ENCODE measurements at regions not wholly inside any gene's neighbourhood (a gene's known extent, or its start where the extent isn't known, plus 50 kb on each side); places are given as distances from the start of the nearest gene placed in this dataset.

- FAIRE-seq, result no peak
Observed at GRCh38 chr18:39838831-39839230, 2116.2 kb upstream of the PIK3C3 start.

- FAIRE-seq, result no peak
Observed at GRCh38 chr18:39835303-39836030, 2119.6 kb upstream of the PIK3C3 start.

GRCh38 chr18:39834636-39835035 is 2120.4 kb upstream of the PIK3C3 start:
- no peak for FAIRE-seq

DNA sequence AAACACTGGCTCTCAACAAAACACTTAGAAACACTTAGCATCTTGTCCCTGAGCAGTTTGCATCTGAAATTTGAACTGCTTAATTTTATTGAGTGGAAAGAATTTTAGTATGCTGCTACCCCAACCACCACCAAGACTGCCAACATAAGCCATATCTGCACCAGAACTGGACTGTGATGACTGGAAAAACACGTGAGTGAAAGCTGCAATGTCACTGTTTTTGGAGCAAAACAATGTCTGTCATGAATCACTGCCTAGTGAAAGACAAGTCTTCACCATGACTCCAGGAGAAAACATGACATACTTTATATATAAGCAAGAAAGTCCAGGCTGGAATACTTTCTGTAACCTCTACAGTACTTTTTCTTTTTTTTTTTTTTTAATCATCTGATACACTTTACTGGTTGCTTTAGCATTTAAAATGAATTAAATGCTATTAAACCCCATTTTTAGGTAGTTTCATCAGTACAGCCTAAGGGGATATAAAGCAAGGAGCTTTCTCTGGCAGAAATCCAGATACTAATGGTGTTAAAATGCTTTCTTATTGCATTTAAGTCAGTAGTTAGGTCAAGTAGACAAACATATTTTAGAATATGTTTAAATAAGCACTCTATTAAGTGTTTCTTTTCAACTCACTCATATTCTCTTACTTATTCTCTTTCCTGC is 2129.4 kb upstream of the PIK3C3 start:
- no peak for FAIRE-seq

DNA sequence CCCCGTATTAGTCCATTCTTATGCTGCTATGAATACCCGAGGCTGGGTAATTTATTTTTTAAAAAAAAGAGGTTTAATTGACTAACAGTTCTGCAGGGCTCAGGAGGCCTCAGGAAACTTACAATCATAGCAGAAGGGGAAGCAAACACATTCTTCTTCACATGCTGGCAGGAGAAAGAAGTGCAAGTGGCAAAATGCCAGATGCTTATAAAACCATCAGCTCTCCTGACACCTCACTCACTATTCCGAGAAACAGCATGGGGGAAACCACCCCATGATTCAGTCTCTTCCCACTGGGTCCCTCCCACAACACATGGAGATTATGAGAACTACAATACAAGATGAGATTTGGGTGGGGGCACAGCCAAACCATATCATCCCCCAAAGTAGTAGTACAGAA is 2148.5 kb upstream of the PIK3C3 start:
- no peak for FAIRE-seq

DNA sequence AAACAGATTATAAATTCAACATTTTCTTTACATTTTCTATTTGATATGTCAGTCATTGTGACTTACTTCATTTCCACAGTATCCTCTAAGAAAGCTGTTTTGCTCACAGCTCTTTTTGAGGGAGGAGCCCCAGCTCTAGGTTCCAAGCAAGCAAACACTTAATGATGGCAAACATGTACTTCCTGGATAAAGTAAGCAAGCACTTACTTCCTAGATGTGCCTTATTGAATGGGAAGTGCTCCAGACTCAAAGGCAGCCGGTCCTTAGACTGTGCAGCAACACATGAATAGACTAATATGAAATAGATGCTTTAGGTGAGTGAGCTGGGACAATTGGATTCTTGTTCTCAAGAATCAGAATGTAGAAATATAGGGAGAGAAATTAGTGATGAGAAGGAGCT is 2149.8 kb upstream of the PIK3C3 start:
- FAIRE-seq, result no peak

DNA sequence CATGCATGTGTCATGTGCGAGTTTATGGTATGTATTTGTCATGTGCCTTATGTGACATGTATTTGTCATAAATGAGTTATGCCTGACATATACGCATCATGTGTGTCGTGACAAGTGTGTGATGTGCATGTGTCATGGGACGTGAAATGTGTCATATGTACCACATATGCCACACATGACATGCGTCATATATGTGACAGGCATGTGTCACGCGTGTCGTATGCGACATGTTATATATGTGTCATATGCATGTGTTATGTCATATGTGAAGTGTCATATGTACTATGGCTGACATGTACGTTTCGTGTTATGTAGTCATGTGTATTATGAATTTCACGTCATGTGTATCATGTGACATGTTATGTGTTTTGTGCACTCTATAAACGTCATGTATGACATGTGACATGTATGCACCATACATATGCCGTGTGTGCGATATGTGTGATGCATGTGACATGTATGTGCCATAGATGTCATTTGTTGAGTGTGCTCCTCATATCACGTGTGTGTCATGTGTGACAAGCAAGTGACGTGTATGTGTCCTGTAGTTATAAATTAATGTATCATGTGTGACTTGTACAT is 2152.3 kb upstream of the PIK3C3 start:
- FAIRE-seq, result no peak

DNA sequence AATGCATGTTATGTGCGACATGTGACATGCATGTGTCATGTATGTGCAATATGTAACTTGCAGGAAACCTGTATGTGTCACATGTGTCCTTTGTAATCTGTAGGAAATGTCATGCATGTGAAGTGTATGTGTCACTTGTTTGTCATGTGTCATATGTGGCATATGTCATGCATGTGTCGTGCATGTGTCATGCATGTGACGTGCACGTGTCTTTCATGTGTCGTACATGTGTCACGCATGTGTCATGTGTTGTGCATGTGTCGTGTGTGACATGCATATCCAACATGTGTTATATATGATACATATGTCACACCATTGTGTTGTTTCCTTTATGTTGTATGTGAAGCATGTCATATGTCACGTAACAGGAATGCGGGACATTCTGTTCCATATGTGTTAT is 2153.2 kb upstream of the PIK3C3 start:
- no peak for FAIRE-seq

- no peak for FAIRE-seq
Observed at GRCh38 chr18:39801010-39801409, 2154.0 kb upstream of the PIK3C3 start.

GRCh38 chr18:39799006-39799405 is 2156.0 kb upstream of the PIK3C3 start:
- no peak for FAIRE-seq

- no peak for FAIRE-seq
Observed at GRCh38 chr18:39796393-39796792, 2158.6 kb upstream of the PIK3C3 start.

GRCh38 chr18:39795350-39795749 is 2159.7 kb upstream of the PIK3C3 start:
- FAIRE-seq, result no peak

GRCh38 chr18:39793609-39794008 is 2161.4 kb upstream of the PIK3C3 start:
- FAIRE-seq, result no peak

DNA sequence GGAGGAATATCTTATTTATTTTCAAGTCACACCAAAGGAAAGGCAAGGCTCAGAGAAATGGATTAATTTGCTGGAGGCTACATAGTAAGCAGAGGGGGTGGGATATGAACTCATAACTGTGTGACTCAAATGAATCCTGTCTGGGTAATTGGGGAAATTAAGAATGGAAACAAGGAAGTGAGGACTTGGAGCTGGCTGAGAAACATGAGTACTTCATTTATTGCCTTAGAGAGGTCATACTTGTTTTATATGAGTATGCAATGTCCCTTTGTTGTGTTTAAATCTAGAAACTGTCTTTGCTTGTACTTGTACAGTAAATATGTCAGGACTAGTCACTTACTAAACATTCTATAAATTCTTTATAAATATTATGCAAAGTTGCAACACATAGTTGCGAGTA is 2166.7 kb upstream of the PIK3C3 start:
- FAIRE-seq, result no peak

- no peak for FAIRE-seq
Observed at GRCh38 chr18:39786477-39786876, 2168.6 kb upstream of the PIK3C3 start.

- no peak for FAIRE-seq
Observed at GRCh38 chr18:39784541-39784940, 2170.5 kb upstream of the PIK3C3 start.

GRCh38 chr18:39781565-39781964 is 2173.5 kb upstream of the PIK3C3 start:
- FAIRE-seq, result no peak

DNA sequence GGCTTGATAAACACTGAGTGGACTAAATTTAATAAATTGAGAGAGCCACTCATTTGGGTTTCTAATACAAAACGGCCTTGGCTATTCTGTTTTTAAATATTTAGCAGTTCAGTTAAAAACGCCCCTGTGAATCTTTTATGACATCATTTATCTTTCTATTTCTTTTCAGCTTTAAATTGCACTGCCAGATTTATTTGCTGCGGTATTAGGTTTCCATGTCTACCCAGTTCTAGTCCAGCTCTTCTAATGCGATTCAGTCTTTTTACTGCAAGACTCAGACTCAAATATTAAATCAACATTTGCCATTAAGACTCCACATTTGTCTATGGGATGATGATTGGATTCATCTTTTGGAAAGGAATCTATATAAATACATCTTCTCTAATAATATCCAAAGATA is 2174.3 kb upstream of the PIK3C3 start:
- FAIRE-seq, result no peak

DNA sequence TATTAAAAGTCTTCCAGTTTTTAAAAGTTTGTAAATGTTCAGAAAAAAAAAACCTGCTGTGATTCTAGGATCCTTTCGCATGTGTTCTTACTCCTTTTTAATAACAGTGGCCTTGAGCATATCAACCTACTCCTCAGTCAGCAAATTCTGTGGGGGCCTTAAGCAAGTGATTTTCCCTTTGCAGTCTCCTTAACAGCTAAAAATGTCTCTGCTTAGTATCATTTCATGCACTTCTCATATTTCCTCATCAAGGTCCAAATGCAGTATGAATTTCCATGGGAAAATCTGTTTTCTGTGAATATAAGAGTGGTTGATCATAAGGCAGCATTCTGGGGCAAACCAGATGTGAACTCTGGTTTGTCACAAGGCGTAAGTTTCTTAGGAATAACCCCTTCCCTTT is 2175.1 kb upstream of the PIK3C3 start:
- FAIRE-seq, result no peak

DNA sequence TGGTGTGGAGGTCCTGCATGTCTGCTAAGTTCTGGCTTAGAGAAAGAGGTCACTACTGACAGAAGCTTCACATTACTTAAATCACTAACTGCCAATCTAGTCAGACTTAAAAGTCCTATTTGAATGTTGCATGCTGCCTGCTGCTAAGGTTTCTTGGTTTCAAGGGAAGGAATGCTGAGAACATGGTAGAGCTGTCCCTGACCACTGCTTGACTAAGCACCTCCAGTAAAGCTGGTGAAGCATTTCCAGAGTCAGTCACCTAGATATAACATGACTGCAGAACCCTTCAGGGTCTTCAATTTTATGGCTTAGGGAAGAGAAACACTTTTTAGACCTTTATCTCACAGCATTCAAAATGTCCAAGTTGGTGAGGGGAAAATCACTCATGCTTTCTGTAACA is 2178.3 kb upstream of the PIK3C3 start:
- FAIRE-seq, result no peak

- no peak for FAIRE-seq
Observed at GRCh38 chr18:39774957-39775598, 2180.0 kb upstream of the PIK3C3 start.

- FAIRE-seq, result no peak
Observed at GRCh38 chr18:39773646-39774045, 2181.4 kb upstream of the PIK3C3 start.

DNA sequence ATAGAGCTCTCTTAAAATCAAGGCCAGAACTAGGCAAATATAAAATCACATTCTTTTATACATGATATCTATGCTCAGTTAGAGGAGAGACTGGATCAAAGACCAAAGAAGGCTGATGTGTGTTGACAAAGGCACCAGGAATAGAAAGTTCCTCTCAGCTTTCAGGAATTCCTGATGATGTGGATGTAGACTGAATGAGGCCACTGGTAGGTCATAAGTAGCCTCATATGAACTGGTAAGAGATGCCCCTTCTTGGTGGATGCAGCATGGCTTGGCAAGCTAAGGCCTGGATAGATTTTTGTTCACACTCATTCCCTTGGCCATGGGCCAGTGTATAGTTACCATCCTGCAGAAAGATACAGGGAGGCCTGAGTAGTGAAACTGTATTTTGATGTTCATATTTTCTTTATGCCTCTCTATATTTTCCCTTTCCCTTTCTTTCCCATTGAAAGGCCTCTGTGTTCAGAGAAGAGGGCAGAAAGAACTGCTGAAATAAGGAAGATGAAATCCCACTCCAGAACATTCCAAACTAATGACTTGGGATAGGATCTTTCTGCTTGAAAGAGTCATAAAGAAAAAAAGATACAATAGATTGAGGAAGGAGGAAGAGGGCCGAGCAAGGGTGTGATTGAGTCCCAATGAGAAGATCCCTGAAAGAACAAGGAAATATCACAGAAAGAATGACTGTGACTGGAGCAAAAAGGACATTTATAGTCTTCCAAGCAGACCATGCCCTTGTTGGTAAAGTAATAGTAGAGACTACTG is 2182.7 kb upstream of the PIK3C3 start:
- FAIRE-seq, result no peak

Data from TTC549 (cell line).